ENCODE measurements at regions not wholly inside any gene's neighbourhood (a gene's known extent, or its start where the extent isn't known, plus 50 kb on each side); places are given as distances from the start of the nearest gene placed in this dataset.

DNA sequence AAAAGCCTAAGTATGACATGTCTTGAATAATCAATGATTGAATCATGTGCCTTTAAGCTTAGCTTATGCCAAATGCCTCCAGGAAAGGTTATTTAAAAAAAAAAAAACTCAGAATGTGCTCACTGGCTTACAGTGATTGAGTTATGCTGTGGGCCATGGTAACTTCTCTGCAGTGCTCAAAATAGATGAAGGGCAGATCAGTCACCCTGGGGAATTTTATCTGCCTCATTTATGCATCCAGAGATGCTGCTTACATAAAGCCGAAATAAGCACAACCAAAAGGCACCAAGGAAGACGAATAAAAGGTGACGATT is 118.7 kb upstream of the MDM1 start:
- TF ChIP-seq EP300 (IDR thresholded peaks at IDR 0.05; ENCODE audit: borderline replicate concordance in 1 of 2, low read depth in 1 of 2, low read length in 1 of 2): no peak
- TF ChIP-seq, protein P1, sequence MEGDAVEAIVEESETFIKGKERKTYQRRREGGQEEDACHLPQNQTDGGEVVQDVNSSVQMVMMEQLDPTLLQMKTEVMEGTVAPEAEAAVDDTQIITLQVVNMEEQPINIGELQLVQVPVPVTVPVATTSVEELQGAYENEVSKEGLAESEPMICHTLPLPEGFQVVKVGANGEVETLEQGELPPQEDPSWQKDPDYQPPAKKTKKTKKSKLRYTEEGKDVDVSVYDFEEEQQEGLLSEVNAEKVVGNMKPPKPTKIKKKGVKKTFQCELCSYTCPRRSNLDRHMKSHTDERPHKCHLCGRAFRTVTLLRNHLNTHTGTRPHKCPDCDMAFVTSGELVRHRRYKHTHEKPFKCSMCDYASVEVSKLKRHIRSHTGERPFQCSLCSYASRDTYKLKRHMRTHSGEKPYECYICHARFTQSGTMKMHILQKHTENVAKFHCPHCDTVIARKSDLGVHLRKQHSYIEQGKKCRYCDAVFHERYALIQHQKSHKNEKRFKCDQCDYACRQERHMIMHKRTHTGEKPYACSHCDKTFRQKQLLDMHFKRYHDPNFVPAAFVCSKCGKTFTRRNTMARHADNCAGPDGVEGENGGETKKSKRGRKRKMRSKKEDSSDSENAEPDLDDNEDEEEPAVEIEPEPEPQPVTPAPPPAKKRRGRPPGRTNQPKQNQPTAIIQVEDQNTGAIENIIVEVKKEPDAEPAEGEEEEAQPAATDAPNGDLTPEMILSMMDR (IDR thresholded peaks at IDR 0.05): no peak
- TF ChIP-seq RAD21 (IDR thresholded peaks at IDR 0.05; ENCODE audit: low read length): no peak
- no peak for TF ChIP-seq SMC3 (IDR thresholded peaks at IDR 0.05; ENCODE audit: low read depth, low read length)
- no peak for TF ChIP-seq JUND (IDR thresholded peaks at IDR 0.05)
- no peak for TF ChIP-seq RFX5 (IDR thresholded peaks at IDR 0.05; ENCODE audit: low read length)
- TF ChIP-seq, protein P2, sequence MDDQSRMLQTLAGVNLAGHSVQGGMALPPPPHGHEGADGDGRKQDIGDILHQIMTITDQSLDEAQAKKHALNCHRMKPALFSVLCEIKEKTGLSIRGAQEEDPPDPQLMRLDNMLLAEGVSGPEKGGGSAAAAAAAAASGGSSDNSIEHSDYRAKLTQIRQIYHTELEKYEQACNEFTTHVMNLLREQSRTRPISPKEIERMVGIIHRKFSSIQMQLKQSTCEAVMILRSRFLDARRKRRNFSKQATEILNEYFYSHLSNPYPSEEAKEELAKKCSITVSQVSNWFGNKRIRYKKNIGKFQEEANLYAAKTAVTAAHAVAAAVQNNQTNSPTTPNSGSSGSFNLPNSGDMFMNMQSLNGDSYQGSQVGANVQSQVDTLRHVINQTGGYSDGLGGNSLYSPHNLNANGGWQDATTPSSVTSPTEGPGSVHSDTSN (IDR thresholded peaks at IDR 0.05): no peak
- no peak for TF ChIP-seq FOXM1 (IDR thresholded peaks at IDR 0.05; ENCODE audit: low read depth)
- TF ChIP-seq, protein P3, sequence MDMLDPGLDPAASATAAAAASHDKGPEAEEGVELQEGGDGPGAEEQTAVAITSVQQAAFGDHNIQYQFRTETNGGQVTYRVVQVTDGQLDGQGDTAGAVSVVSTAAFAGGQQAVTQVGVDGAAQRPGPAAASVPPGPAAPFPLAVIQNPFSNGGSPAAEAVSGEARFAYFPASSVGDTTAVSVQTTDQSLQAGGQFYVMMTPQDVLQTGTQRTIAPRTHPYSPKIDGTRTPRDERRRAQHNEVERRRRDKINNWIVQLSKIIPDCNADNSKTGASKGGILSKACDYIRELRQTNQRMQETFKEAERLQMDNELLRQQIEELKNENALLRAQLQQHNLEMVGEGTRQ (IDR thresholded peaks at IDR 0.05; ENCODE audit: borderline replicate concordance, low read depth, low read length): no peak
